IMR-90 (cell line): ENCODE measurements at regions not wholly inside any gene's neighbourhood (a gene's known extent, or its start where the extent isn't known, plus 50 kb on each side); places are given as distances from the start of the nearest gene placed in this dataset. TPM values are rescaled to one million over a fixed set of nuclear protein-coding genes. Genes with fewer than 3 reads are reported as not detected.

Source experiments
- microRNA-seq, 2 experiments: library from miRNA; stranded (forward) in 1 of 2; unstranded in 1 of 2; fragments of 10-50 nt in 1 of 2; fragments of <30 nt in 1 of 2; gene quantifications in 1 of 2; microRNA quantifications in 1 of 2; one replicate each; pipeline versions ENCODE3 to v1.1.0; 2013 to 2020; ENCODE audit not compliant: insufficient read depth in 1 of 2, insufficient read length in 1 of 2, unreplicated experiment in 1 of 2
- small RNA-seq, 5 experiments: library from RNA; depleted of rRNA; stranded (forward); fragments of <200 nt; gene quantifications; one replicate each; pipeline ENCODE3, GENCODE V24; 2012

Small RNA genes lying in the stretch of these regions (microRNA-seq; reads per million reads assigned to microRNA genes)
- gene RNU6-347P (ENCODE audit: insufficient read depth, insufficient read length) (not detected), gene RNU7-6P (ENCODE audit: insufficient read depth, insufficient read length) (not detected)

Small RNA genes lying in the stretch of these regions (small RNA-seq; reads per million reads assigned to genes)
- gene RNU6-347P = 0 reads per million in 5 experiments
- 0 to 13.3 (median 0) reads per million in 5 experiments for gene RNU7-6P
